Neural crest cell (in vitro differentiated cells): ENCODE measurements at regions not wholly inside any gene's neighbourhood (a gene's known extent, or its start where the extent isn't known, plus 50 kb on each side); places are given as distances from the start of the nearest gene placed in this dataset.

Source experiments
- DNase-seq: peaks from one replicate; pipeline ENCODE4 v3.0.0; 2021; ENCODE audit warnings: low read depth, mixed read lengths, low spot score
- H3K27ac Mint-ChIP-seq: one replicate; pipeline ENCODE4 v1.8.0; 2021; ENCODE audit warnings: mild to moderate bottlenecking, mixed read lengths; ENCODE audit not compliant: unreplicated experiment
- H3K27me3 Mint-ChIP-seq: 2 replicates; pipeline ENCODE4 v1.8.0; 2021; ENCODE audit warnings: low read depth, mild to moderate bottlenecking, mixed read lengths
- H3K36me3 Mint-ChIP-seq: 2 replicates; pipeline ENCODE4 v1.8.0; 2021; ENCODE audit warnings: low read depth, mild to moderate bottlenecking, mixed read lengths
- H3K4me1 Mint-ChIP-seq: 2 replicates; pipeline ENCODE4 v1.8.0; 2021; ENCODE audit warnings: mixed read lengths
- H3K4me3 Mint-ChIP-seq: one replicate; pipeline ENCODE4 v1.8.0; 2021; ENCODE audit warnings: mild to moderate bottlenecking, mixed read lengths
- H3K9me3 Mint-ChIP-seq: 2 replicates; pipeline ENCODE4 v1.8.0; 2021; ENCODE audit warnings: mixed read lengths
- TF ChIP-seq, protein P1 (sequence below): fragments of 200-600 bp; sonication (generic); conservative IDR thresholded peaks from 2 replicates; pipeline ENCODE4 v1.5.0; 2021; ENCODE audit warnings: antibody characterized with exemption, mild to moderate bottlenecking

DNA sequence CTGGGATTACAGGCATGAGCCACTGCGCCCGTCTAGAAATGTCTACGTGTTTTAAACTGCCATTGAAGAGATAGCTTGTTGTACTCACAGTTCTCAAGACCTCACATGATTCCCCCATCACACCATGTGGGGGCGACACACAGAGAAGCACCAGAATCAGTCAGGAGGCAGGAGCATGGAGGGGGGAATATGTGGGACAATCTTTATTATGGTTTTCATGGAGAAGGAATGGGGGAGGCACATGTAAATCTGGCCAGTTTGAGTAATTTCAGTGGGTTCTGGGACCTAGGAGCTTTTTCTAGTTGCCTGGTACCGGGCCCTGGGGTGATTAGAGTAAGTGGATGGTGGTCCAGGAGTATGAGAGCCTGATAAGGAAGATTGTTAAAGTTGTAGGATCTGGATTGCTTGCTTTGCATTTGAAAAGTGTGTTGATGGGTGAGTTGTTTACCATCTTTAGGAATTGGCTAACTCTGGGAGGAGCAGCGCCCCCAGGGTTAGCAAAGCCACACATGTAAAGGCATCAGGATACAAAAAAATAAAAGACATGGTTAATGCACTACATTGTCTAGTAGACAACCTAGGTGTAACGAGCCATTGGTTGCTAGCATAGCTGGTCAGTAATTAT, 85.4 kb upstream of the SLC13A1 start:
- Mint-ChIP-seq H3K4me3 (no peak overlapping the region), H3K9me3 (peaks cover 9% of the 10 kb centered on the region), H3K36me3 (no peaks in the 10 kb centered on the region), H3K27ac (no peak overlapping the region), H3K27me3 (no peaks in the 10 kb centered on the region), H3K4me1 (no peaks in the 10 kb centered on the region)
- TF ChIP-seq, protein P1, sequence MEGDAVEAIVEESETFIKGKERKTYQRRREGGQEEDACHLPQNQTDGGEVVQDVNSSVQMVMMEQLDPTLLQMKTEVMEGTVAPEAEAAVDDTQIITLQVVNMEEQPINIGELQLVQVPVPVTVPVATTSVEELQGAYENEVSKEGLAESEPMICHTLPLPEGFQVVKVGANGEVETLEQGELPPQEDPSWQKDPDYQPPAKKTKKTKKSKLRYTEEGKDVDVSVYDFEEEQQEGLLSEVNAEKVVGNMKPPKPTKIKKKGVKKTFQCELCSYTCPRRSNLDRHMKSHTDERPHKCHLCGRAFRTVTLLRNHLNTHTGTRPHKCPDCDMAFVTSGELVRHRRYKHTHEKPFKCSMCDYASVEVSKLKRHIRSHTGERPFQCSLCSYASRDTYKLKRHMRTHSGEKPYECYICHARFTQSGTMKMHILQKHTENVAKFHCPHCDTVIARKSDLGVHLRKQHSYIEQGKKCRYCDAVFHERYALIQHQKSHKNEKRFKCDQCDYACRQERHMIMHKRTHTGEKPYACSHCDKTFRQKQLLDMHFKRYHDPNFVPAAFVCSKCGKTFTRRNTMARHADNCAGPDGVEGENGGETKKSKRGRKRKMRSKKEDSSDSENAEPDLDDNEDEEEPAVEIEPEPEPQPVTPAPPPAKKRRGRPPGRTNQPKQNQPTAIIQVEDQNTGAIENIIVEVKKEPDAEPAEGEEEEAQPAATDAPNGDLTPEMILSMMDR = no peak
- no peak for DNase-seq

- Mint-ChIP-seq H3K36me3 (no peaks in the 10 kb centered on the region), H3K9me3 (peaks cover 7% of the 10 kb centered on the region), H3K27me3 (no peaks in the 10 kb centered on the region), H3K27ac (no peak overlapping the region), H3K4me1 (no peaks in the 10 kb centered on the region), H3K4me3 (no peak overlapping the region)
- DNase-seq = no peak
- TF ChIP-seq, protein P1 = no peak
Observed at GRCh38 chr7:123283373-123283772, 83.6 kb upstream of the SLC13A1 start.

DNA sequence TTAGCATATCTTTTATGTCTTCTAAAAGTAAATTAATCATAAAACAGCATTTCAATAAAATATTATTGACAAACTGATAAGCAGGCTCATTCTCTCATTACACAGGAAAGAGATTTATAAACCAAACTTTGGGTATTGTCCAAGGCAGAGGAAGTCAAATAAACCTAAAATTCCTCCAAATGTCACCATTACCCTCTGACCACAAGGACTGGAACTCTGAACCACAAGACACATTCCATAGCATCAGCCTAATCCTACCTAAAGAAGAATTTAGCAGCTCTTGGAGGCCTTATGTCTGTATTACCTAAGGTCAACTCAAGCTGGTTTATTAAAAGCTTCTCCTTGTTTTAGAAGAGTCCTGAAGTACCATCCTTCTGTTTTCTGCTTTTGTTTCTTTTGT, 82.4 kb upstream of the SLC13A1 start:
- TF ChIP-seq, protein P1 = no peak
- no peaks in the 10 kb centered on the region for H3K4me1 Mint-ChIP-seq
- no peaks in the 10 kb centered on the region for H3K27me3 Mint-ChIP-seq
- no peaks in the 10 kb centered on the region for H3K9me3 Mint-ChIP-seq
- H3K36me3 Mint-ChIP-seq = no peaks in the 10 kb centered on the region
- no peak overlapping the region for H3K27ac Mint-ChIP-seq
- no peak for DNase-seq
- no peak overlapping the region for H3K4me3 Mint-ChIP-seq

DNA sequence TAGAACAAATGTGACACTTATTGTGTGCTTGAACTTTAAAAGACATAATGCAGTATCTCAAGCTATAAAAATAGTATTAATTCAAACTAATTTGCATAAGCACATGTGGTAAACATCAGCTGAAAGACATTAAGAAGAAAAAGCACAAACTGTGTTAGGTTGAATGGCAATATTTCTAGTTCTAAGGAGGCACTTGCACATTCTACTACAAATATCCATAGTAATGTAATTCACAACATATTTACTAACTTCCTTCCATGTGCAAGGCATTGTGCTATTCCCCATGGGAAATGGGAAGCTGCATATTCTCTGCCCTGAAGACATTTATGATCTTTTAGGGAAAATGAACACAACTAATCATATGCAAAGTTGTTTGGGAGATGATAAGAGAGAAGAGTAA, 80.2 kb upstream of the SLC13A1 start:
- H3K27me3 Mint-ChIP-seq = no peaks in the 10 kb centered on the region
- TF ChIP-seq, protein P1 = no peak
- no peak overlapping the region for H3K27ac Mint-ChIP-seq
- H3K36me3 Mint-ChIP-seq = no peaks in the 10 kb centered on the region
- H3K4me3 Mint-ChIP-seq = no peak overlapping the region
- no peak for DNase-seq
- no peaks in the 10 kb centered on the region for H3K4me1 Mint-ChIP-seq
- H3K9me3 Mint-ChIP-seq = no peaks in the 10 kb centered on the region

DNA sequence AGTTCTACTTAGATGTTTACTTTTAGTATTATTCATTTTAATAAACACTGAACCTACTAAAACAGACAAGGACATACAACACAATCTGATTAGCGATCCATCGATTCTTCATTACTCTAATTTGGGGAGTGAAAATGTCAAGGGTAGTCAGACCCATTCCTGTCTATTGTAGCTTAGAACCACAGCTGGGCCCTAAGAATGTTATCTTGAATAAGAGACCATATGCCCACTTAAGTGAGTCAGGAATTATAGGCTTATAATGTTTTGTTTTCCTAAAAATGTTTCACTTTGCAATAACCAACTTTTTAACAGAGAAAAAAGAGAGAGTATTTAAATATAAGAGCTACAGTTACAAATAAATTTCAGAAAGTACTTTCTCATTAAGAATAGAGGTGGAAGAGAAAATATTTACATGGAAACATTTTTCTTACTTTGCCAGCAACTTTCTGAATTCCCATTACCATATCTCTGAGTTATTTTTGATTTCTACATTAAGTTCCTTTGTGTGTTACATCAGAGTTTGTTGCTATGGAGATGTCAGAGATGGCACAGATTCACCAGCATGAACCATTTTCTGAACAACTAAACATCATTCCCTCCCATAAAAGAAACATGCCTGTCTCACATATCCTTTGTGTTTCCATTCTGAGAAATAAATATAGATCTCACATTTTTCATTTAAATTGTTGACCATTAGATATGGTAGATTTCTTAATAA, 75.4 kb upstream of the SLC13A1 start:
- Mint-ChIP-seq H3K27me3 (no peaks in the 10 kb centered on the region), H3K36me3 (no peaks in the 10 kb centered on the region), H3K4me1 (no peaks in the 10 kb centered on the region), H3K27ac (no peak overlapping the region), H3K4me3 (no peak overlapping the region), H3K9me3 (no peaks in the 10 kb centered on the region)
- no peak for DNase-seq
- TF ChIP-seq, protein P1 = no peak
